ENCODE measurements at regions not wholly inside any gene's neighbourhood (a gene's known extent, or its start where the extent isn't known, plus 50 kb on each side); places are given as distances from the start of the nearest gene placed in this dataset.

GRCh38 chr11:32168924-32169323 lies 78.0 kb downstream of the RCN1 start:
- Mint-ChIP-seq H3K4me3 (no peak overlapping the region), H3K27ac (no peak overlapping the region), H3K36me3 (no peaks in the 10 kb centered on the region), H3K4me1 (ENCODE audit: unreplicated experiment) (peaks cover 10% of the 10 kb centered on the region), H3K27me3 (peaks cover 25% of the 10 kb centered on the region), H3K9me3 (no peaks in the 10 kb centered on the region)
- no peak for DNase-seq (ENCODE audit: extremely low spot score, unreplicated experiment)
- no peak for TF ChIP-seq CTCF (conservative IDR thresholded peaks at IDR 0.05)

GRCh38 chr11:32171445-32171844 lies 80.6 kb downstream of the RCN1 start:
- no peaks in the 10 kb centered on the region for H3K36me3 Mint-ChIP-seq
- peaks cover 25% of the 10 kb centered on the region for H3K27me3 Mint-ChIP-seq
- no peak for DNase-seq (ENCODE audit: extremely low spot score, unreplicated experiment)
- H3K9me3 Mint-ChIP-seq: no peaks in the 10 kb centered on the region
- peaks cover 10% of the 10 kb centered on the region for H3K4me1 Mint-ChIP-seq (ENCODE audit: unreplicated experiment)
- H3K27ac Mint-ChIP-seq: no peak overlapping the region
- TF ChIP-seq CTCF (conservative IDR thresholded peaks at IDR 0.05): no peak
- no peak overlapping the region for H3K4me3 Mint-ChIP-seq

- H3K4me3 Mint-ChIP-seq: peak overlapping the region; percentile 44
- no peak overlapping the region for H3K27ac Mint-ChIP-seq
- no peak for TF ChIP-seq CTCF (conservative IDR thresholded peaks at IDR 0.05)
- H3K27me3 Mint-ChIP-seq: peaks cover 25% of the 10 kb centered on the region
- peaks cover 10% of the 10 kb centered on the region for H3K4me1 Mint-ChIP-seq (ENCODE audit: unreplicated experiment)
- H3K36me3 Mint-ChIP-seq: no peaks in the 10 kb centered on the region
- no peaks in the 10 kb centered on the region for H3K9me3 Mint-ChIP-seq
- DNase-seq (ENCODE audit: extremely low spot score, unreplicated experiment): no peak
Measured at GRCh38 chr11:32172041-32172847, 81.4 kb downstream of the RCN1 start.

- Mint-ChIP-seq H3K4me3 (peak overlapping the region; percentile 44), H3K36me3 (no peaks in the 10 kb centered on the region), H3K4me1 (ENCODE audit: unreplicated experiment) (peaks cover 10% of the 10 kb centered on the region), H3K9me3 (no peaks in the 10 kb centered on the region), H3K27me3 (peaks cover 29% of the 10 kb centered on the region), H3K27ac (no peak overlapping the region)
- DNase-seq (ENCODE audit: extremely low spot score, unreplicated experiment): no peak
- peak; percentile 77 for TF ChIP-seq CTCF (conservative IDR thresholded peaks at IDR 0.05)
Measured at GRCh38 chr11:32172848-32173834, 82.3 kb downstream of the RCN1 start.

DNA sequence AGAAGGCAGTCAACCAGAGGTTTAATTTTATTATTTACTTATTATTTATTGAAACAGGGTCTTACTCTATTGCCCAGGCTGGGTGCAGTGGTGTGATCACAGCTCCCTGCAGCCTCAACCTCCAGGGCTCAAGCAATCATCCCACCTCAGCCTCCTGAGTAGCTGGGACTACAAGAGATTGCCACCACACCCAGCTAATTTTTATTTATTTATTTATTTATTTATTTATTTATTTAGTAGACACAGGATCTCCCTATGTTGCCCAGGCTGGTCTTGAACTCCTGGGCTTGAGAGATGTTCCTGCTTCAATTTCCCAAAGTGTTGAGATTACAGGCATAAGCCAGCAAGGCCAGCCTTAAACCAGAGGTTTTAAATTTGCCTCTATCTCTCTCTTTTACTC lies 83.1 kb downstream of the RCN1 start:
- no peak for TF ChIP-seq CTCF (conservative IDR thresholded peaks at IDR 0.05)
- Mint-ChIP-seq H3K36me3 (no peaks in the 10 kb centered on the region), H3K27me3 (peaks cover 38% of the 10 kb centered on the region), H3K4me3 (no peak overlapping the region), H3K27ac (no peak overlapping the region), H3K4me1 (ENCODE audit: unreplicated experiment) (peaks cover 10% of the 10 kb centered on the region), H3K9me3 (no peaks in the 10 kb centered on the region)
- DNase-seq (ENCODE audit: extremely low spot score, unreplicated experiment): no peak
